HCT116 (cell line): ENCODE measurements at regions not wholly inside any gene's neighbourhood (a gene's known extent, or its start where the extent isn't known, plus 50 kb on each side); places are given as distances from the start of the nearest gene placed in this dataset.

Source experiments
- ATF3 ChIP-seq: IDR thresholded peaks from 2 replicates; pipeline ENCODE4 v1.6.1; 2012
- CTCF ChIP-seq, 3 experiments: fragments of 200-600 bp in 1 of 3; sonication (generic) in 1 of 3; IDR thresholded peaks in 2 of 3; conservative IDR thresholded peaks in 1 of 3; 2 replicates each; pipeline ENCODE4 v1.5.1; 2012 to 2017; ENCODE audit warnings: low read depth in 2 of 3, low read length in 2 of 3, antibody characterized with exemption in 1 of 3, borderline replicate concordance in 1 of 3, control low read depth in 1 of 3, mild to moderate bottlenecking in 1 of 3, mixed read lengths in 1 of 3, mixed run types in 1 of 3, moderate library complexity in 1 of 3; ENCODE audit not compliant: insufficient read depth in 1 of 3
- EGR1 ChIP-seq: IDR thresholded peaks from 2 replicates; pipeline ENCODE4 v1.6.1; 2012; ENCODE audit warnings: low read depth
- EZH2 ChIP-seq: fragments of 200-600 bp; sonication (generic); IDR thresholded peaks from 2 replicates; pipeline ENCODE4 v1.6.1; 2017; ENCODE audit warnings: antibody characterized with exemption, mixed run types
- JUND ChIP-seq: IDR thresholded peaks from 2 replicates; pipeline ENCODE4 v1.6.1; 2012
- POLR2A ChIP-seq: IDR thresholded peaks from 2 replicates; pipeline ENCODE4 v1.7.0; 2011; ENCODE audit warnings: borderline replicate concordance; ENCODE audit not compliant: insufficient read depth, insufficient read length; ENCODE audit errors: extremely low read depth
- POLR2AphosphoS5 ChIP-seq: IDR thresholded peaks from 2 replicates; pipeline ENCODE4 v1.6.1; 2011; ENCODE audit warnings: mild to moderate bottlenecking, low read depth, low read length, moderate library complexity
- REST ChIP-seq: IDR thresholded peaks from 2 replicates; pipeline ENCODE4 v1.6.1; 2012; ENCODE audit warnings: low read depth
- SIN3A ChIP-seq: IDR thresholded peaks from 2 replicates; pipeline ENCODE4 v1.6.1; 2012; ENCODE audit warnings: low read depth
- SP1 ChIP-seq: IDR thresholded peaks from 2 replicates; pipeline ENCODE4 v1.6.1; 2012; ENCODE audit warnings: low read depth
- SRF ChIP-seq: IDR thresholded peaks from 2 replicates; pipeline ENCODE4 v1.6.1; 2012; ENCODE audit warnings: low read depth
- ZBTB33 ChIP-seq: IDR thresholded peaks from 2 replicates; pipeline ENCODE4 v1.6.1; 2011; ENCODE audit warnings: mild to moderate bottlenecking, low read length, moderate library complexity; ENCODE audit not compliant: insufficient replicate concordance; ENCODE audit errors: extremely low read depth
- ZNF274 ChIP-seq: fragments of 200-500 bp; sonication (Bioruptor generic); IDR thresholded peaks from 2 replicates; pipeline ENCODE4 v1.6.1; 2014; ENCODE audit warnings: mild to moderate bottlenecking, low read depth, low read length, inconsistent platforms

- no peak for TF ChIP-seq CTCF (IDR thresholded peaks at IDR 0.05 in 2 of 3, conservative IDR thresholded peaks at IDR 0.05 in 1 of 3; ENCODE audit: borderline replicate concordance in 1 of 3, insufficient read depth in 1 of 3, low read depth in 2 of 3, low read length in 2 of 3)
- TF ChIP-seq REST, result no peak
- TF ChIP-seq POLR2A, result no peak
- no peak for TF ChIP-seq EZH2
- TF ChIP-seq SIN3A, result no peak
- TF ChIP-seq SP1, result no peak
- TF ChIP-seq EGR1, result no peak
- no peak for TF ChIP-seq POLR2AphosphoS5
- no peak for TF ChIP-seq SRF
- no peak for TF ChIP-seq ZNF274
- no peak for TF ChIP-seq ATF3
- TF ChIP-seq JUND, result no peak
- TF ChIP-seq ZBTB33, result no peak
These were observed 1725.5 kb downstream of the MRPL39 start for GRCh38 chr21:23881783-23882182.
